GM12873 (cell line): ENCODE measurements at regions not wholly inside any gene's neighbourhood (a gene's known extent, or its start where the extent isn't known, plus 50 kb on each side); places are given as distances from the start of the nearest gene placed in this dataset.

Experiments used
- TF ChIP-seq, protein P1 (sequence below): IDR thresholded peaks from 2 replicates; pipeline ENCODE4 v1.5.1; 2012; ENCODE audit warnings: low read depth, mild to moderate bottlenecking, moderate library complexity, low read length, control low read depth; ENCODE audit not compliant: insufficient read depth; ENCODE audit errors: missing control alignments

GRCh38 chr1:106846656-106847055, 209.8 kb upstream of the PRMT6 start:
- TF ChIP-seq, protein P1, sequence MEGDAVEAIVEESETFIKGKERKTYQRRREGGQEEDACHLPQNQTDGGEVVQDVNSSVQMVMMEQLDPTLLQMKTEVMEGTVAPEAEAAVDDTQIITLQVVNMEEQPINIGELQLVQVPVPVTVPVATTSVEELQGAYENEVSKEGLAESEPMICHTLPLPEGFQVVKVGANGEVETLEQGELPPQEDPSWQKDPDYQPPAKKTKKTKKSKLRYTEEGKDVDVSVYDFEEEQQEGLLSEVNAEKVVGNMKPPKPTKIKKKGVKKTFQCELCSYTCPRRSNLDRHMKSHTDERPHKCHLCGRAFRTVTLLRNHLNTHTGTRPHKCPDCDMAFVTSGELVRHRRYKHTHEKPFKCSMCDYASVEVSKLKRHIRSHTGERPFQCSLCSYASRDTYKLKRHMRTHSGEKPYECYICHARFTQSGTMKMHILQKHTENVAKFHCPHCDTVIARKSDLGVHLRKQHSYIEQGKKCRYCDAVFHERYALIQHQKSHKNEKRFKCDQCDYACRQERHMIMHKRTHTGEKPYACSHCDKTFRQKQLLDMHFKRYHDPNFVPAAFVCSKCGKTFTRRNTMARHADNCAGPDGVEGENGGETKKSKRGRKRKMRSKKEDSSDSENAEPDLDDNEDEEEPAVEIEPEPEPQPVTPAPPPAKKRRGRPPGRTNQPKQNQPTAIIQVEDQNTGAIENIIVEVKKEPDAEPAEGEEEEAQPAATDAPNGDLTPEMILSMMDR = no peak

- TF ChIP-seq, protein P1 = no peak
These were observed 195.4 kb upstream of the PRMT6 start for GRCh38 chr1:106861110-106861509.

- TF ChIP-seq, protein P1 = no peak
These were observed 187.6 kb upstream of the PRMT6 start for GRCh38 chr1:106868828-106869227.

GRCh38 chr1:106875622-106876021, 180.9 kb upstream of the PRMT6 start:
- TF ChIP-seq, protein P1 = no peak

- TF ChIP-seq, protein P1 = no peak
These were observed 180.1 kb upstream of the PRMT6 start for GRCh38 chr1:106876384-106876783.

- TF ChIP-seq, protein P1 = no peak
These were observed 176.9 kb upstream of the PRMT6 start for GRCh38 chr1:106879538-106879937.

DNA sequence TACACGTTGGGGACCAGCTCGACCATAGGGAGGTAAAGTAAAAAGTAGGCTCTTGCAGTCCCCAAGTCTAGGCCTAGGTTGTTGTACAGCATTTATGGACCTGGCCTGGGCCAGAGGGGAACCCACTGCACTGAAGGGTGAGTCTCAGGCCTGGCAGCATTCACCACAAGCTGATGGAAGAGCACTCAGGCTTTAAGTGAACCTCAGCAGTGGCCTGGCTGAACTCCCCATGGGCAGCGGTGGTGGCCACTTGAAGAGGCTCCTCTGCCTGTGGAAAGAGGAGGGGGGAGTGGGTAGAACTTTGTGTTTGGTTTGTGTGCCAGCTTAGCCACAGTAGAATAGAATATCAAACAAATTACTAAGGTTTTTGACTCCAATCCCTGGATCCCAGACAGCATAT, 176.2 kb upstream of the PRMT6 start:
- TF ChIP-seq, protein P1 = no peak

- TF ChIP-seq, protein P1 = no peak
These were observed 173.3 kb upstream of the PRMT6 start for GRCh38 chr1:106883208-106883607.
